H9 (cell line): ENCODE measurements at regions not wholly inside any gene's neighbourhood (a gene's known extent, or its start where the extent isn't known, plus 50 kb on each side); places are given as distances from the start of the nearest gene placed in this dataset.

Experiments used
- DNase-seq: peaks from one replicate; pipeline ENCODE4 v3.0.0-alpha.2; 2017
- H2AFZ ChIP-seq: one replicate; pipeline ENCODE4 v1.6.1; 2013; ENCODE audit warnings: mild to moderate bottlenecking, low read length, control low read depth, moderate library complexity
- H2AK5ac ChIP-seq: 2 replicates; pipeline ENCODE4 v1.6.1; 2013; ENCODE audit warnings: low read length, control low read depth, mixed read lengths; ENCODE audit not compliant: insufficient read length
- H2BK120ac ChIP-seq: one replicate; pipeline ENCODE4 v1.6.1; 2013; ENCODE audit warnings: low read depth, mild to moderate bottlenecking, low read length, control low read depth, inconsistent platforms; ENCODE audit not compliant: poor library complexity, severe bottlenecking
- H2BK12ac ChIP-seq: 2 replicates; pipeline ENCODE4 v1.6.1; 2013; ENCODE audit warnings: low read length, control low read depth, mixed read lengths, low read depth; ENCODE audit not compliant: insufficient read length
- H2BK15ac ChIP-seq: 2 replicates; pipeline ENCODE4 v1.6.1; 2013; ENCODE audit warnings: low read depth, low read length, control low read depth
- H2BK20ac ChIP-seq: one replicate; pipeline ENCODE4 v1.6.1; 2013; ENCODE audit warnings: low read depth, mild to moderate bottlenecking, low read length, control low read depth, inconsistent platforms; ENCODE audit not compliant: poor library complexity, severe bottlenecking
- H2BK5ac ChIP-seq: 2 replicates; pipeline ENCODE4 v1.6.1; 2013; ENCODE audit warnings: low read length, control low read depth, mixed read lengths; ENCODE audit not compliant: insufficient read length
- H3K14ac ChIP-seq: 2 replicates; pipeline ENCODE4 v1.6.1; 2013; ENCODE audit warnings: low read length, control low read depth; ENCODE audit not compliant: insufficient read depth
- H3K18ac ChIP-seq: 2 replicates; pipeline ENCODE4 v1.6.1; 2013; ENCODE audit warnings: low read depth, mild to moderate bottlenecking, mixed read lengths, low read length, control low read depth; ENCODE audit not compliant: insufficient read length
- H3K23ac ChIP-seq: 2 replicates; pipeline ENCODE4 v1.6.1; 2013; ENCODE audit warnings: low read length, control low read depth, mixed read lengths, low read depth; ENCODE audit not compliant: insufficient read length
- H3K23me2 ChIP-seq: 2 replicates; pipeline ENCODE4 v1.6.1; 2013; ENCODE audit warnings: low read depth, mild to moderate bottlenecking, mixed read lengths, low read length, control low read depth; ENCODE audit not compliant: insufficient read length, poor library complexity, severe bottlenecking
- H3K27ac ChIP-seq: 2 replicates; pipeline ENCODE4 v1.5.1; 2013; ENCODE audit warnings: low read length, control low read depth, mixed read lengths, low read depth; ENCODE audit not compliant: insufficient read length
- H3K27me3 ChIP-seq: 2 replicates; pipeline ENCODE4 v1.6.1; 2013; ENCODE audit warnings: low read length, control low read depth, inconsistent platforms; ENCODE audit not compliant: insufficient read depth
- H3K4ac ChIP-seq: 2 replicates; pipeline ENCODE4 v1.6.1; 2013; ENCODE audit warnings: low read depth, mild to moderate bottlenecking, control low read depth, inconsistent platforms, low read length, moderate library complexity
- H3K4me1 ChIP-seq: 2 replicates; pipeline ENCODE4 v1.6.1; 2013; ENCODE audit warnings: low read length, control low read depth, inconsistent platforms; ENCODE audit not compliant: insufficient read depth
- H3K4me2 ChIP-seq: 2 replicates; pipeline ENCODE4 v1.6.1; 2013; ENCODE audit warnings: low read length, control low read depth, mixed read lengths; ENCODE audit not compliant: insufficient read length, insufficient read depth
- H3K56ac ChIP-seq: 2 replicates; pipeline ENCODE4 v1.6.1; 2013; ENCODE audit warnings: low read depth, mild to moderate bottlenecking, mixed read lengths, low read length, control low read depth; ENCODE audit not compliant: insufficient read length
- H3K79me1 ChIP-seq: 2 replicates; pipeline ENCODE4 v1.6.1; 2013; ENCODE audit warnings: low read depth, mild to moderate bottlenecking, moderate library complexity, low read length, control low read depth, inconsistent platforms; ENCODE audit not compliant: insufficient read depth, poor library complexity, severe bottlenecking
- H3K79me2 ChIP-seq: 2 replicates; pipeline ENCODE4 v1.6.1; 2013; ENCODE audit warnings: low read length, control low read depth, inconsistent platforms; ENCODE audit not compliant: insufficient read depth
- H3K9ac ChIP-seq: 2 replicates; pipeline ENCODE4 v1.6.1; 2013; ENCODE audit warnings: low read length, control low read depth, mixed read lengths; ENCODE audit not compliant: insufficient read length; ENCODE audit errors: extremely low read depth
- H3K9me3 ChIP-seq: one replicate; pipeline ENCODE4 v1.6.1; 2013; ENCODE audit warnings: low read depth, low read length, inconsistent platforms; ENCODE audit not compliant: control insufficient read depth
- H3T11ph ChIP-seq: one replicate; pipeline ENCODE4 v1.6.1; 2013; ENCODE audit warnings: mild to moderate bottlenecking, low read length, control low read depth, inconsistent platforms
- H4K20me1 ChIP-seq: one replicate; pipeline ENCODE4 v1.6.1; 2013; ENCODE audit not compliant: control insufficient read depth, insufficient read length, insufficient read depth
- H4K5ac ChIP-seq: 2 replicates; pipeline ENCODE4 v1.6.1; 2013; ENCODE audit warnings: low read depth, mild to moderate bottlenecking, mixed read lengths, low read length, control low read depth; ENCODE audit not compliant: insufficient read length
- H4K8ac ChIP-seq: replicated peaks from 2 replicates; pipeline ENCODE4 v1.6.1; 2013; ENCODE audit warnings: low read length, control low read depth, mixed read lengths, low read depth; ENCODE audit not compliant: insufficient read length
- H4K91ac ChIP-seq: 2 replicates; pipeline ENCODE4 v1.6.1; 2013; ENCODE audit warnings: low read depth, mild to moderate bottlenecking, moderate library complexity, mixed read lengths, low read length, control low read depth; ENCODE audit not compliant: insufficient read length
- H3K27ac Mint-ChIP-seq, 3 experiments: 2 replicates in 2 of 3; 3 replicates in 1 of 3; pipeline ENCODE4 v1.8.0; 2020 to 2021; ENCODE audit warnings: mixed read lengths in 3 of 3, mild to moderate bottlenecking in 1 of 3, moderate library complexity in 1 of 3
- H3K27me3 Mint-ChIP-seq: 2 replicates; pipeline ENCODE4 v1.8.0; 2021; ENCODE audit warnings: low read depth, mild to moderate bottlenecking, moderate library complexity, mixed read lengths
- H3K36me3 Mint-ChIP-seq, 3 experiments: 2 replicates in 2 of 3; 3 replicates in 1 of 3; pipeline ENCODE4 v1.8.0; 2020 to 2021; ENCODE audit warnings: low read depth in 3 of 3, mixed read lengths in 3 of 3; ENCODE audit not compliant: insufficient read depth in 1 of 3
- H3K4me1 Mint-ChIP-seq, 2 experiments: 2 replicates each; pipeline ENCODE4 v1.8.0; 2020; ENCODE audit warnings: mixed read lengths in 2 of 2
- H3K4me3 Mint-ChIP-seq, 2 experiments: 2 replicates in 1 of 2; 3 replicates in 1 of 2; pipeline ENCODE4 v1.8.0; 2020 to 2021; ENCODE audit warnings: mild to moderate bottlenecking in 2 of 2, mixed read lengths in 2 of 2, moderate library complexity in 1 of 2
- H3K9me3 Mint-ChIP-seq, 2 experiments: 2 replicates in 1 of 2; 3 replicates in 1 of 2; pipeline ENCODE4 v1.8.0; 2020; ENCODE audit warnings: mild to moderate bottlenecking in 2 of 2, mixed read lengths in 2 of 2, moderate library complexity in 1 of 2
- CTCF ChIP-seq: fragments of 200-600 bp; sonication (generic); conservative IDR thresholded peaks from 3 replicates; pipeline ENCODE4 v1.8.0; 2021; ENCODE audit warnings: antibody characterized with exemption, mild to moderate bottlenecking
- WGBS: extraction: QIAGEN DNeasy Blood & Tissue Kit; methylation state at CpG from one replicate; pipeline ENCODE4 v1.1.7; 2013; ENCODE audit warnings: missing lambda C conversion rate, low lambda C conversion rate, mixed read lengths; ENCODE audit not compliant: insufficient read length; ENCODE audit errors: extremely low coverage; 5-methylcytosine and 5-hydroxymethylcytosine counted together

GRCh38 chr3:124202754-124203153 lies 210.8 kb upstream of the ROPN1 start:
- Histone ChIP-seq H3K18ac (no peak overlapping the region), H3K56ac (no peak overlapping the region), H3K23ac (no peak overlapping the region), H3K27me3 (no peaks in the 10 kb centered on the region), H2BK120ac (no peak overlapping the region), H3K23me2 (no peaks in the 10 kb centered on the region), H2BK5ac (no peak overlapping the region), H3K79me2 (no peaks in the 10 kb centered on the region), H3K9ac (no peak overlapping the region), H3K4ac (no peak overlapping the region), H4K5ac (no peak overlapping the region), H4K91ac (no peak overlapping the region), H3T11ph (no peak overlapping the region), H3K9me3 (no peaks in the 10 kb centered on the region), H2BK20ac (no peak overlapping the region), H3K79me1 (no peaks in the 10 kb centered on the region), H2BK12ac (no peak overlapping the region), H2AK5ac (no peak overlapping the region), H4K8ac (no peak overlapping the region), H3K4me2 (no peak overlapping the region), H3K27ac (no peak overlapping the region), H3K4me1 (0 out of 2 replicates have a peak, but pooled peaks cover 4% of the 10 kb centered on the region), H3K14ac (no peak overlapping the region), H2AFZ (no peak overlapping the region), H4K20me1 (no peaks in the 10 kb centered on the region), H2BK15ac (no peak overlapping the region)
- Mint-ChIP-seq H3K4me1 (peaks cover 35 to 37% of the 10 kb centered on the region in 2 experiments), H3K9me3 (no peaks in the 10 kb centered on the region), H3K27me3 (no peaks in the 10 kb centered on the region; the same call in 1 of the 2 replicates), H3K4me3 (no peak overlapping the region), H3K27ac (no peak overlapping the region; a peak in 1 of 7 replicates), H3K36me3 (no peaks in the 10 kb centered on the region)
- DNase-seq, result no peak
- no CpG with 5 or more reads among the region's 4 CpGs for WGBS
- TF ChIP-seq CTCF, result no peak
